ENCODE measurements at regions not wholly inside any gene's neighbourhood (a gene's known extent, or its start where the extent isn't known, plus 50 kb on each side); places are given as distances from the start of the nearest gene placed in this dataset.
"Not testable (repeated sequence)": the region's sequence is repeated elsewhere in the genome, so short reads cannot be mapped to it uniquely, and the experiment has no call there.

DNA sequence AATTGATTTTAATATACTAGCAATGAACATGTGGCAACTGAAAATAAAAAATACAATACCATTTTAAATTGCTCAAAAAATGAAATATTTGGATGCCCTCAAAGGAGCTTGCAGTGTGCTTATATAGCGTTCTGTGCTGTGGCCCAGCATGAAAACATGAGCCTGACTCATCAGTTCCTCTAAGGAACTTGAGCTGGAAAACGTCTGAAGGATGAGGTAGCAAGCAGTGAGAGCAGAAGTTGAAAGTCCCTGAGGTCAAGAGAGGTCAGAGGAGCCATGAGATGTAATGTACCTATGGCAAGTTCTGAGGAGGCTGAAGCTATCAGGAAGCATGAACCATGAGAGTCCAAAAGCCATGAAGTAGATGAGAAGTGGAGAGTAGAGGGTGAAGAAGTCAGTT, 59.7 kb downstream of the HMGB3 start:
- DNase-seq = no peak

DNA sequence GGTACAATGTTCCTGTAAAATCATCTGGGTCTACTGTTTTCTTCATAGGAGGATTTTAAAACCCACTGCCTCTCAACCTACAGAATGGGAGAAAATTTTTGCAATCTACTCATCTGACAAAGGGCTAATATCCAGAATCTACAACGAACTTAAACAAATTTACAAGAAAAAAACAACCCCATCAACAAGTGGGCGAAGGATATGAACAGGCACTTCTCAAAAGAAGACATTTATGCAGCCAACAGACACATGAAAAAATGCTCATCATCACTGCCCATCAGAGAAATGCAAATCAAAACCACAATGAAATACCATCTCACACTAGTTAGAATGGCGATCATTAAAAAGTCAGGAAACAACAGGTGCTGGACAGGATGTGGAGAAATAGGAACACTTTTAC, 83.2 kb downstream of the HMGB3 start:
- not testable (repeated sequence) for DNase-seq

DNA sequence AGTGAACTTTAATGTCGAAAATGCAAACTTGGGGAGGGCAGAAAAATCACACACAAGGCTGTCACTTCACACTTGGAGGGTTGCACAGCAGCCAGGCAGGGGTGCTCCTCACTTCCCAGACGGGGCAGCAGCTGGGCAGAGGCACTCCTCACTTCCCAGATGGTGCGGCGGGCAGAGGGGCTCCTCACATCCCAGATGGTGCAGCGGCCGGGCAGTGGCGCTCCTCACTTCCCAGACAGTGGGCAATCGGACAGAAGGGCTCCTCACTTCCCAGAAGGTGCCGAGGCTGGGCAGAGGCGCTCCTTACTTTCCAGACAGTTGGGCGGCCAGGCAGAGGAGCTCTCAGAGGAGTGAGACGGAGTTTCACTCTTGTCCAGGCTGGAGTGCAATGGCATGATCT, 90.6 kb downstream of the HMGB3 start:
- DNase-seq = no peak

DNA sequence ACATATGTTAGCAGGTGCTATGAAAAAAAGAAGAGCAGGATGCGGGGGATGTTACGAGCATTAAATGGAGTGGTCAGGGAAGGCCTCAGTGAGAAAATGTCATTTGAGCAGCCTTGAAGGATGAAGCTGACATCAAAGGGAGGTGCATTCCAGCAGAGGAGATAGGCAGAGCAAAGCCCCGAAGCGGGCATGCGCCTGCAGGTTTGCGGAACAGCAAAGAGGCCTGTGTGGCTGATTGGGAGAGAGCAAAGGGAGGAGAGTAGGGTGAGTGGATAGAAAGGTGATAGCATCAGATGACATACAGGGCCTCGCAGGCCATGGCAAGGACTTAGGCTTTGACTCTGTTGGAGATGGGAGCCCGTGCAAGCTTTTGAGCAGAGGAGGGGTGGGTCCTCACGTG, 95.4 kb upstream of the GPR50 start:
- DNase-seq = no peak

DNA sequence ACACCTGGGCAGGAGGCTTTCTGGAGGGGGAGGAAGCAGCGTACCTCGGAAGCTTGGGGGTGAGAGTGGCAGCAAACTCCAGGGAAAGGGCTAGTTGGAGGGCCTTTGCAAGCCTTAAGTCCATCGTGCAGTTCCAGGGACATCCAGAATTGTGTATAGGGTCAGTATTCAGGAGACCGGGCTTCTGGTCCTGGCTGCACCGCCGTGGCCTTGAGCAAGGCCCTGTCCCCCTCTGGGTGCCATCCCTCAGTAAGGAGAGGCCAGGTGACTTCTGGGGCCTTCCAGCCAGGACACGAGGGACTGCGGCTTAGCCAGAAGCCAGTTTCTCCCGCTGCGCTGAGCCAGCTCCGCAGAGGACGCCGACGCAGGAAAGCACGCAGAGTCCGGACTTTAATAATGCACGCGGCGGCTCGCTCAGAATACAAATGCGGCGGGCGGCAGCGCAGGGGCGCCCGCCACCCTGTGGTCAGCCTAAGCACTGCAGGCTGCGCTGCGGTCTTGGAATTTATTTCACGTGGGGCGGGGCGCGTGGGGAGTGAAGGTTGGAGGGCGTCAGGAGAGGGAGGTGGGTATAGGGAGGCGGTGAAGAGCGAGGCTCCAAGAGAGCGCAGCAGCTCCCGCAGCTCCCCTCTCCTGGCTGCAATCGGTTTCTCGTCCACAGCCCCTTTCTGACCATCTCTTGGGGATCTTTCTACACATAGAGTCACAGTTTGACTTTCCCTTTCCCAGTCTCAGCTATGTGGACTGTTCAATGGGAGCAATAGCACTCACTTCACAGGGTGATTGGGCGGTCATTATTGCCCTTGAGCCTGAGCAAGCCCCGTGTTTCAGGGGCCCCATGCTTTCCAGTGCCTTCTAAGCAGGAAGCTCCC, 94.1 kb upstream of the GPR50 start:
- peak; percentile 68 for DNase-seq

DNA sequence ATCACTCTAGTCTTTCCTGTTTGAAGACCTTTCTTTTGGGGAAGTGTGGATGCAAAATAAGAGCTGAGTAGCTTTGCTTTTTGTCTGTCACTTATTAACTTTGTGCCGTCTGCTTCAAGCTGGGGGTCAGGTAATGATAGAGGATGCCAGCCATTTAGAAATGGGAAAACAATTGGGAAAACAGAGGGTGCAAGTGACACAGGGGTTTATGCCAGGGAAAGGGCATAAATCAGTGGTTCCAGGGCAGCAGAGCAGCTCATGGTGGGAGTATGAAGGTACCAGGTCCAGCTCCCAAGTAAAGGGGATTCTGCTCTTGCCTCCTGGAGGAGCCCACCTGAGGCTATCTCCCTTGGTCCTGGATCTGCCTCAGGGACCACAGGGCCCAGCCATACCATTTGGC, 91.9 kb upstream of the GPR50 start:
- no peak for DNase-seq

DNA sequence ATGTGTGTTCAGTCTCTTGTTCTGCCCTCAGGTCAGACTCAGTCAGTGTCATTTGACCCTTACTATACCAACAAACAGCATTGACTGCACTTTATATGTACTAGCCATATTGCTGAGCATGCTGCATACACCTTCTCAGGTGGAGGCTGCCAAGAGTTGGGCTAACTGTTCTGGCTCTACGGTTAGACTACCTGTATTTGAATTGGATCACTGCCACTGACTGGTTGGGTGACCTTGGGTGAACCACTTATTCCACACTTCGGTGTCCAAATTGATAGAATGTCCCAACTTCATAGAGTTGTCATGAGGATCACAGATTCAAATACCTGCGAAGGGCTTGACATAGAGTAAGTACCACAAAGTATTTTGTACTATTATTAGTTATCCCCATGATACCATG, 91.2 kb upstream of the GPR50 start:
- DNase-seq = no peak

DNA sequence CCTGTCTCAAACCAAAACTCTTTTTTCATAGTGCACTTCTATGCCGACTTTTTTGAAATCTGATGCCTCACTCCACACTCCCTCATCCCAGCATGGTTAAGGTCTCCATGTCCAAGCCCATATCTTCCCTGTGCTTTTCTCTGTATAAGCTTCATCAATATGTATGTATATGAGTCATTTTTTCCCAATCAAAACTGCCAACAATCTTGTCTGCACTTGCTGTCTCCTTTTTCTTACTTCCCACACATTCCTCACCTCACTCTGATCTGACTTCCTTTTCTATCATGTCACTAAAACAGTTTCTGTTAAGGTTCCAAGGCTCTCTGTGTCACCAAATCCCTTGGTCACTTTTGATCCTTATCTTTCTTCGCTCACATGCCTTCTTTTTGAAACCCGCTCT, 88.2 kb upstream of the GPR50 start:
- no peak for DNase-seq

DNA sequence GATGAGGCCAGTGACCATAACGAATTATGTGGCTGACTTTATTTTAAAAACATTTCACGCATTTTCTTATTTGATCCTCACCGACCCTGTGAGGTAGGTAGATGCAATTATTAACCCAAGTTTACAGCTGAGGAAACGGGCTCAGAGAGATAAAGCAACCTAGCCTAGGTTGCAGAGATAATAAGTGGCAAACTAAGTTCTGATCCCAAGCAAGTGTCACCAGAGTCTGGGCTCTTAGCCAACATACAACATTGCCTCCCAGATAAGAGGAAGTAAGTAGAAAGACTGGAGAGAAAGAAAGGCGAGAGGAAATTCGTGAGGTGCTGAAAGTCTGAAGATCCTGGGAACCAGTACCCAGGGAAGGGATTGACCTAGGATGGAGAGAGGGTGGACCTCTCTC, 77.4 kb upstream of the GPR50 start:
- DNase-seq = no peak

DNA sequence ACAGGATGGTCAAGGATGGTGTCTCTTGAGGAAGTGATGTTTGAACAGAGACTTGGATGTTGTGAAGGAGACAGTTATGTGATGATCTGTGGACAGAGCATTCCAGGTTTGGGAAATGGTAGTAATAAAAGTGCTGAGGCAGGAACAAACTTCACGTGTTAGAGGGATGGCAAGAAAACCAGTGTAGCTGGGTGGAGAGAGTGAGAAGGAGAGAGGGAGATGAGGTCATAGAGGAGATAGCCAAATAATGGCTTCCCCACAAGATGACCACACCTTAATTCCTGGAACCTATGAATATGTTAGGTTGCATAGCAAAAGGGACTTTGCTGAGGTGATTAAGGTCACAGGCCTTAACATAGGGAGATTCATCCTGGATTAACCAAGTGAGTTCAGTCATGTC, 75.6 kb upstream of the GPR50 start:
- no peak for DNase-seq

DNA sequence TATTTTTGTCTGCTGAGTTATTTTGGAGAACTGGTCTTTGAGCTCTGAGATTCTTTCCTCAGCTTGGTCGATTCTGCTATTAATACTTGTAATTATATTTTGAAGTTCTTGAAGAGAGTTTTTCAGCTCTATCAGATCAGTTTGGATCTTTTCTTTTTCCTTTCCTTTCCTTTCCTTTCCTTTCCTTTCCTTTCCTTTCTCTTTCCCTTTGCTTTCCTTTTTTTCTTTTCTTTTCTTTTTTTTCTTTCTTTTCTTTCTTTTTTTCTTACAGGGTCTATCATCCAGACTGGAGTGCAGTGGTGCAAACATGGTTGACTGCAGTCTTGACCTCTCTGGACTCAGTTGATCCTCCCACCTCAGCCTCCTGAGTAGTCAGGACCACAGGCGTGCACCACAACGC, 63.2 kb upstream of the GPR50 start:
- DNase-seq = not testable (repeated sequence)
